Embryonic facial prominence (tissue), 1 donor: ENCODE measurements at regions not wholly inside any gene's neighbourhood (a gene's known extent, or its start where the extent isn't known, plus 50 kb on each side); places are given as distances from the start of the nearest gene placed in this dataset.
"Not testable (repeated sequence)": the region's sequence is repeated elsewhere in the genome, so short reads cannot be mapped to it uniquely, and the experiment has no call there.

Source experiments
- DNase-seq: peaks from one replicate; pipeline ENCODE4 v3.0.0-alpha.2; 2016; ENCODE audit errors: extremely low spot score

DNA sequence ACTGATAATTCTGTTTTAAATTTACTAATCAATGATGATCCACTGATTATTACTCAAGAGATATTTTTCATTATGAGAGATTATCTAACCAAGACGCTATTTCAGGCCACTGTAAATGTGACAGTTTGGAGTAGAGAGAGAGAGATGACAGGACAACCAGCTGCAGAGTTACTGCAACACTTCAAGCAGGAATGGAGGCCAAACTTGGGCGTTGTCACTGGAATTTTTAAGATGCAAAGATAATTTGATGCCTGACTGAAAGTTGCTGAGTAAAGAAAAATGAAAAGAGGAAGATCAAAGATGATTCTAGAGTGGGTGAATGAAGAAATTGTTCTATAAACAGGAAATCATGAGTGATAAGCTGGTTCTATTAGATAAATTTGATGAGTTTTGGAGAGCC lies 1302.1 kb upstream of the TMEFF2 start:
- DNase-seq, result no peak

DNA sequence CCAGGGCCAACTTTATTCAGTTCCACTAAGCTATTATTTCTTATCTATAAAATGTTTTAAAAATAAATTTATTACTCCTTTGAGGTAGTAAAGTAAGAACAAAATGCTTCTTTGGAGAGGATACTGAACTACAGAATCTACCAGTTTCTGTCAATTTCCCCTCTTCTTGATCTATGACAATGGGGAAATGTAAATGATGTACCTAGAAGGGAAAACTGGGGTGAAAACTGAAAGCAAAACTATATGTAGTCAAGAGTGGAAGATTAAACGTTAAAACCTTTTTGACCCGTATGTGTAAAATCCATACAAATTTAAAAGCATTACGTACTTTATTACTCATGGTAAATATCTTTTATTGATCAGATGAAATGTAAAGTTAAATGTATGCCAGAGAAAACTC lies 1287.8 kb upstream of the TMEFF2 start:
- no peak for DNase-seq

DNA sequence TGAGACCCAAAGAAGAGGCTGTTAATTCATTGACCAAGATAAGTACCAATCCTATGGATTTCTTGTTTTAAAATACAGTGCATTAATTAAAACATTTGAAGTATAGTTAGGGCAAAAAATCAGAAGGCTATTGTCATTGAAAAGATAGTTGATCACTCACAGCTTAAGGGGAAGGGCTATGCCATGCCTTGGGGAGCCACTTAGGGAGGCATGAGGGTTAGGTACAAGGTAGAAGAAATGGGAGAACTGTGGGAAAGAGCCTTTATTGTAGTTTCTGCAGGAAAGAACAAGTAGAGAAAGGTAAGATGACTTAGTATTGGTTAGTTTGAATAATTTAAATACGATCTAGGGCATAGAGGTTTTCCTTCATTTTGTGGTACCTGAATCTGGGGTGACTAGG lies 1285.5 kb upstream of the TMEFF2 start:
- no peak for DNase-seq

DNA sequence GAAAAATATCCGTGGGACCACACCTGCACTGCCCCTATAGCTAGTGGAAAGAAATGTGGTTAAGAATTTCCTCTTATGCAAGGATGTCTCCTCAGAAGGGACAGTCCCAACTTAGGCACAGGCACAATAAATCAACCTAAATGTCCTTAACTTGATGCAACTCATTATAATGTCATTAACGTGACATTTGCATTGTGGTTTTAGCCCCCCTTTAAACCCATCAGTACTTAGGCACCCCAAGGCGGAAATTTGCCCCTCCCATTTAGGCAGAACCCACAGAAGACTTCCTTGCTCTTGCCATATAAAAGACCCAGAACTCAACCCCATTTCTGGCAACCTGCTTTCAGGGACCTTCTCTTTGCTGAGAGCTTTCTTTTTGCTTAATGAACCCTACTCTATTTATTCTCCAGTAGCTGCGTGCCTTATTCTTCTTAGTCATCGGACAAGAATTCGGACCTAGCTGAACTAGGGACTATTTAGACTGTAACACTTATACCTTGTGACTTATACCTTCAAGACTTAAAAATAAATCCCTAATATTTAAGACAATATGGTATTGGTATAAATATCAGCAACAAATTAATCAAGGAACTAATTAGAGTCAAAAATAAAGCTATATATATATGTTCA lies 1281.6 kb upstream of the TMEFF2 start:
- DNase-seq, result no peak

DNA sequence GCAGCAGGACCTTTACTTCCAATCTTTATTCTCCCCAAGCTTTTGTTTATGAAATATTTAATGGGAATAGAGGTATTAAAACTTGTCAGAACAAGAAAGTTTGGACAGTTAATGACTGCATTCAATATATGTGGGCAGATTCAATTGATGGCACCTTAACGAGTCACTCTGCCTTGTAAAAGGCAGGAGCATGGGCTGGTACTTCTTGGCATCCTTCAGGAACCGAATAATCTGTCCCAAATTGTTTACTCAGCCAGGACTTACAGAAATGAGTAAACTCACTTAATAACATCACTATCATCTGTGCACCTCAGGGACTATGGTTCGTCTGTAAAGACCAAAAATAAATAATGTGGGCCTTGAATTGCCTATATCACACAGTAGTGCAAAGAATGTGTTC lies 1280.3 kb upstream of the TMEFF2 start:
- no peak for DNase-seq

DNA sequence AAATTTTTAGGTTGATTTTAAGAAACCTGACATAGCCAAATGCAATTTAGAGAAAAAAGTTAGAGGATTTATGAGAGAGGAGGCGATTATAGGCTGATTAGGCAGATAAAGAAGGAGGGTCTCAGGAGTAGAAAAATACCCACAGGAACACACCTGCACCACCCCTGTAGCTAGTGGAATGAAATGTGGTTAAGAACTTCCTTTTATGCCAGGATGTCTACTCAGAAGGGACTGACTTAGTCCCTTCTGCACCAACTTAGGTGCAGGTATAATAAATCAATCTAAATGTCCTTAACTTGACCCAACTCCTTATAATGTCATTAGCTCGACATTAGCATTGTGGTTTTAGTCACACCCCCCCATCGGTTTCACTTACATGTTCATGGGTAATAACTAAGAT lies 1274.5 kb upstream of the TMEFF2 start:
- no peak for DNase-seq

DNA sequence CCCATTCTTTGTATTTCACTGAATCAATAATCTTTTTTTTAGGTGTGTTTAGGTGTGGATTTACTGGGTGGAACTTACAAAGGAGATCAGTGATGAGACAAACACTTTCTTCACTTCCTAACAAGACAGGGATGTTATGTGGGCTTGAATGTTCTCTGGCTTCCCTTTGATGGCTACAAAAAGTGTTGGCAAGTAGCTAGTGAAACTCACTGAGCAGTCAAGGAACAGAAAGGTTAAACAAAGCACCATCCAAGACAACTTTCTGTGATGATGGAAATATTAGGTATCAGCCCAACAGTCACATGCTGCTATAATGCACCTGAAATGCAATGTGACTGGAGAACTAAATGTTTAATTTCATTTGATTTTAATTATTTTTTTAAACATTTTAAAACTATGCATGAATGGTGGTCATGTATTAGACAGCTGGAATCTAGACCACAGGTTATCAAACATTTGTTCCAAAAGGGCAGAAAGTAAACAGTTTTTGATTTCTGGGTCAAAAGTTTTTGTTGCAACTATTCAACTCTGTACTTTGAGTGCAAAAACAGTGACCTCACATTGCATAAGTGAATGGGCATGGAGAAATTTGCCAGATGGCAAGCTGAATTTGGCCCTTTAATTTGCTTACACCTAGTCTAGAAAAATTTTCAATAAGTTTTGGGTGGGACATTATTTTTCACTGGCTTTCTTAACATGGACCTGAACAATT lies 1272.7 kb upstream of the TMEFF2 start:
- no peak for DNase-seq

DNA sequence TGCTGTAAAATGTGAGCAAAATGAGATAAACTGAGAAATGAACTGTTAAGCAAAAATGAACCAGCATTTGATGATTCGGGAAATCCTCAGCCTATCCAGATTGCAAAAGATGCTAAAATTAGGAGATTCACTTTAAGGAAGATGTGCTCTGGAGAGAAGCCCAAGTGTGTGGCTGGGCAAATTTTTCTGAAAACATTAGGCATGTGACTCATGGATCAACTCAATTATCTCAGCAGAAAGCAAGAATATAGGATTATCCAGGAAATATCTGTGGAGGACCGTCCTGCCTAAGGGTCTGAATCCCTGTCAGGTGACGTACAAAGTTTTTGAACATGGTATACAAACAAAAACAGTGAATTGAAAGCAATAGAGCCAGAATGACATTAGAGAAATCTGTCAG lies 1268.3 kb upstream of the TMEFF2 start:
- DNase-seq, result no peak

DNA sequence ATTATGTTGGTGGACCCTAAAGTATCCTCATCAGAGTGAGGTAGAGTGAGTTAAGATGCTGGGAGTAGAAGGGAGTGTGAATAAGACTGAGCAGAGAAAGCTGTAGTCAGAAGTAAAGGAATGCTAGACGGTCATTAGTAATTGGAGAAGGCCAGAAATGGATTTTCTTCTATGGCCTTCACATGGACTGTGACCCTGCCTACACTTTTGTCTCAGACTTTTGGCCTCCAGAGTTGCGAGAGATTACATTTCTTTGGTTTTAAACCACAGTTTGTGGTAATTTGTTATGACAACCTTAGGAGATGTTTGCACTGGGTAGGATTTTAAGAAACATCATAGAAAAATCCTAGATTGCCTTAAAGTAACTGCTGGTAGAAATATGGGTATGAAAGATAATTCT lies 1267.7 kb upstream of the TMEFF2 start:
- DNase-seq, result no peak

DNA sequence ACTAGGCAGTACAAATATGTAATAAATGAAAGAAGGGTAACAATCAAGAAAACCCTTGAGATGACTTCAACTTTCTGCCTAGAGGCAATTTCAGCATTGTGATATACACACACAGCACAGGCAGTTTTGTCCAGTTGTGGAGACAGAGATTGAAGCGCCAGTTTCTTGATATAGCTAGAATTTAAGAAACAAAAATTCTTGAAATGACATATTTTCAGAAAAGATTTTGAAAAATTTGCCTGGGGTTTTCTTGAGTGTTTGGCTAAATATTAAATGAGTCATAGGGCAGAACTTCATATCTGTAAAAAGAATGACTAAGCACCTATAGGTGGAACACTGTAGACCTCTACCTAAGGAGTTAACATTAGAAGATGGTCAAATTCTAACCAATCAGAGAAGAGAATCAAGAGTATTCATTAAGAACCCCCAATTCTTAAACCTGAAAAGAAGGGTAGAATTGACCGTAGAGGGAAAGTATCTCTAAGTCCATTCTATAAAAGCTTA lies 1266.8 kb upstream of the TMEFF2 start:
- no peak for DNase-seq

DNA sequence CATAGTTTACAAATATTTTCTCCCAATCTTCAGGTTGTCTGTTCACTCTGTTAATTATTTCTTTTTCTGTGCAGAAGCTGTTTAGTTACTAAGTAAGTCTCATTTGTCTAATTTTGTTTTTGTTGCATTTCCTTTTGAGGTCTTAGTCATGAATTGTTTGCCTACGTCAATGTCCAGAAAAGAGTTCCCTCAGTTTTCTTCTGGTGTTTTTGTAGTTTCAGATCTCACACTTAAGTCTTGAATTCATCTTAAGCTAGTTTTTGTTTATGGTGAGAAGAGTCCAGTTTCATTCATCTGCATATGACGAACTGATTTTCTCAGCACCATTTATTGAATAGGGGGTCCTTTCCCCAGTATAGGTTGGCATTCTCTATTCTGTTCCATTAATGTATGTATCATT lies 1252.2 kb upstream of the TMEFF2 start:
- no peak for DNase-seq

DNA sequence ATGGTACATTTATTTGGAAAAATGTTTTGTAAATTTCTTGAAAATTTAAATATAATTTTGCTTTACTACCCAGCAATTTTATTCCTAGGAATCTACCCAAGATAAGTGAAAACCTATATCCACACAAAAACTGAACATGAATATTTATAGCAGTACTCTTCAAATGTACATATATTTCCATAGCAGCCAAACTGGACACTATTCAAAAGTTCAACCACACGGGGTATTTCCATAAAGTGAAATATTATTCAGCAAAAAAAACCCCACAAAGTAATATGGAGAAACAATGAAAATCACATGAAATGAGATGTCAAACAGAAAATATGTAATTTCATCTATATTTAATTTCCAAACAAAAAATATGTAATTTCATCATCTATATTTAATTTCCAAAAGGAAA lies 1247.6 kb upstream of the TMEFF2 start:
- no peak for DNase-seq

DNA sequence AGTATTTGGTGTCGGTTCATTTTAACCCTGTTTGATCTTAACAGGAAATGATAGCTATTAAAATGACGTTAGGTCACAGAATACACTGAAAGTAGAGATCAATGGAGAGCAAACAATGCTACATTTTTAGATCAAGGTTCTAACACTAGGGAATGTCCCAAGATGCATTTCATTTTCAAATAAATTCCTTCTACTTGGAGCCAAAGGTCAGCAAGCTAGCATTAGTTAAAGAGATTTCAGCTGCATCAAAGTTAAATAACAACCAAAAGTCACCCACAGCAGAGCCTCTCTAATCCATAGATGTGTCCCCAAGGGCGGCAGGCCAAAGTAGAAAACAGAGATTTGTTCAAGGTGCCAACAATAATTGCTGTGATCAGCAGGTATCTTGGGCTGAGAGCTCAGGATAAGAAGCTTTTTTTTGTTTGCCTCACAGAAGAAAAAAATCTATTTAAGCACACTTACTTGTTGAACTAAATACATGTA lies 1233.6 kb upstream of the TMEFF2 start:
- DNase-seq, result no peak

DNA sequence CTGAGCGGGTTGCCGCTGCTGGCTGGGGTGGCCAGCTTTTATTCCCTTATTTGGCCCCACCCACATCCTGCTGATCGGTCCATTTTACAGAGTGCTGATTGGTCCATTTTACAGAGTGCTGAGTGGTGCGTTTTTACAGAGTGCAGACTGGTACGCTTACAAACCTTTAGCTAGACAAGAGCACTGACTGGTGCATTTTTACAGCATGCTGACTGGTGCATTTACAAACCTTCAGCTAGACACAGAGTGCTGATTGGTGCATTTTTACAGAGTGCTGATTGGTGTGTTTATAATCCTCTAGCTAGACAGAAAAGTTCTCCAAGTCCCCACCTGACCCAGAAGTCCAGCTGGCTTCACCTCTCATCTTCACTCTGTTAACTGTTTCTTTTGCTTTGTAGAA lies 1217.6 kb upstream of the TMEFF2 start:
- DNase-seq, result not testable (repeated sequence)

DNA sequence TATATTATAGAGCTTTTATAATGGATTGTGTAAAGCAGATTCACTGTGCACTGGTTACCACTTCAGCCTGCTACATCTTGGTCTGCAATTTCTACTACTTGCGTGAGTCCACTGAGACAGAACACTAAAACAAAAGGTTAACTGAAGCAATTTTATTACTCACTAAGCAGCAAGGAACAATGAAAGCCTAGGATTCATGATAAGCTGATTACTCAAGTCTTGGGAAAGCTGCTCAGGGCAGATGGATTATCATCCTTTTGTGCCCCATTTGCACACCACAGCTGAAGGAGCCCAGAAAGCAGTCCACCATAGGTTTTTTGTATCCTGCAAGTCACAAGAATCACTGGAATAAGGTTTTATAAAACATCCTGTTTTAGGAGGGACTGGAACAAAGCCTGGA lies 1215.2 kb upstream of the TMEFF2 start:
- no peak for DNase-seq

DNA sequence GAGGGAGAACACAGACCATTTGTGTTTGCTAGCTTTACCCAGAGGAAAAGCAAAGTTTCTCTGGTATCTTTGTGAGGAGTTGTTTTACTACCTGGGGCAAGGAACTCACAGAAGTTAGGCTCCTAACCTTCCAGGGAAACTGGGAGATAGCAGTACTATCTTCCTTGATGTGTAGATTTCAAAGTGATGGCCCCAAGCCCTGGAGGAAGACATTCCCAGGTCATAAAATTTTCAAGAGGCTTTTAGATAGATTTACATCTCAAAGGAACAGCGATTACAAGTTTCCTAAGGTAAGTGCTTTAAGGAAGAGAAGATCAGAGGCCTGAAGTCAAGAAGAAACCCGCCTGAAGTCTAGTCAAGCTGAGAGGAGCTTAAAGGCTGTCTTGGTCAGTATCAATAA lies 1187.8 kb upstream of the TMEFF2 start:
- no peak for DNase-seq

DNA sequence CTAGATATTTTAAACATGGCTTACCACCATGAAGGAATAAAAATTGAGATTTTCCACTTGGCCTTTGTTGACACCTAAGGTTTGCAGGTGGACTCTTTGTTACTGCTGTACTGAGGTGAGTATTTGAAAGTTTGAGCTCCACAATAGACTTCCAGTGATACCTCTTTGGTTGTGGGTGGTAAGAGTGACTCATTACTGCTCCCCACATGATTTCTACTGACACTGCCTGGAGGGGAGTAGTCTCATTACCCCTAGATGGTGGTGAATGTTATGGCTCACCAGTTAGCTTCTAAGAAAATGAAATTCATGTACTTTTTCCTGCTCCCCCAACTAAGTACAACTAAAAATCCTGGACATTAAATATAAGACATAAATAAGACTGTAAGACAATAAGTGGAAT lies 1183.1 kb upstream of the TMEFF2 start:
- no peak for DNase-seq

DNA sequence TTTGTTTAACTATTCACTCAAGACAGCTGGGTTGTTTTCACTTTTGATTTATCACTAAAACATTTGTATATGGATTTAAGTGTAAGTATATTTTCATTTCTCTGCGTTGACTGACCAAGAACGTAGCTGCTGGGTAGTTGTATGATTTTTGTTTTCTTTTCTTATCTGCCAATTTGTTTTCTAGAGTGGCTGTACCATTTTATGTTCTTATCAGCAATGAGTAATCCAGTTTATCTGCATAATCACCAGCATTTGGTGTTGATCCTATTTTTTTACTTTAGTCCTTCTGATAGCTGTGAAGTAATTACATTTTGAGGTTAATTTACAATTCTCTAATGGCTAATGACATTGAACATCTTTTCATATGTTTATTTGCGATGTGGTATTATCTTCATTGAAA lies 1178.4 kb upstream of the TMEFF2 start:
- no peak for DNase-seq

DNA sequence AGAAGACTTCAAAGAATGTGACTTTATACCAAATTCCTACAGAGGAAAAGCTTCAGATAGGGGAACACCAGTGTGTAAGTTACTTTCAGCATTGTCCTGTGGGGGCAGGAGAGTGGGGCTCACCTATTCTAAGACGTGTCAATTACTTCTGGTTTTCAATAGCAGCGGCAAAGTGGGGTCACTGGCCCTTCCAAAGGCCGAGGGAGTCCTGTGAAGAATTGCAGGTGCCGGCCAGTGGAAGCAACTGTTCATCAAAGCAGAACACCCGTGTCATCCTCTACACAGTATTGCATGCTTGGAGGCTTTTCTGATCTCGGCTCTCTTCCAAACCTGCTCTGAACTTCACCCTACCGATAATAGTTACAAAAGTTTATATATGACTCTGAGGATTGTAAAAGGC lies 1176.5 kb upstream of the TMEFF2 start:
- no peak for DNase-seq

DNA sequence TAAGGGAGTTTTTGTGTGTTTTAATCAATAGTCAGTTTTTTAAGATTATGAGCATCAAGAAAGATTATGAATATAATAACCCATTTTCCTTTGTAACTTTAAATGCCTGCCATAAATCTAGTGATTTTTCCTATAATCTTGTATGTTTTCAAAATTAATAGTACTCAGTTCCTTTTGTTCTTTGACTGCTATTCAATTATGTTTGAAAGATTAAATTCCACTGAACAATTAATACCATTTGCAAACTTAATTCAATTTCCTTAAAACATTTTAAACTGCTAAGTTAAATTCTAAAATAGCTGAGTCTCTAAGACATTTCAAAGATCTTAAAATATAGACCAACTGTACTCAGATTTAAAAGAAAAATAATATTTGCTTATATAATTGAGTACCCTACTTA lies 1173.9 kb upstream of the TMEFF2 start:
- no peak for DNase-seq

DNA sequence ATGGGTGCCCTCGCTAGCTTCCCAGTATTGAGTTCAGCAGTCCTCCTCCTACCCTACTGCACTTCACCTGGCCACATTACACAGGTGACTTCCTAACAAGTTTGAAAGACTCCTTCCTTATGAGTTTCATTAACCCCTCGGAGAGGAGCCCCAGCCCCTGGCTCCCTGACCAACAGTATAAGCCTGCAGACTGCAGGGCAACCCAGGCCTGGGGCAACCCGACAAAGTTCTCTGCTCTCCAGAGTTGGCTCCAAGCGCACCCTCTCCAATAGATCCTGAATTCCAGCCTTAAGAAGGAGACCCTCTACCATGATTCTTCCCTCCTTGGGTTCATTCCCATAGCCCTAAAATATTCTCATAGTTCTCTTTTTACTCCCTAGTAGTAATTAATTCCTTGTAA lies 1162.8 kb upstream of the TMEFF2 start:
- DNase-seq, result no peak

DNA sequence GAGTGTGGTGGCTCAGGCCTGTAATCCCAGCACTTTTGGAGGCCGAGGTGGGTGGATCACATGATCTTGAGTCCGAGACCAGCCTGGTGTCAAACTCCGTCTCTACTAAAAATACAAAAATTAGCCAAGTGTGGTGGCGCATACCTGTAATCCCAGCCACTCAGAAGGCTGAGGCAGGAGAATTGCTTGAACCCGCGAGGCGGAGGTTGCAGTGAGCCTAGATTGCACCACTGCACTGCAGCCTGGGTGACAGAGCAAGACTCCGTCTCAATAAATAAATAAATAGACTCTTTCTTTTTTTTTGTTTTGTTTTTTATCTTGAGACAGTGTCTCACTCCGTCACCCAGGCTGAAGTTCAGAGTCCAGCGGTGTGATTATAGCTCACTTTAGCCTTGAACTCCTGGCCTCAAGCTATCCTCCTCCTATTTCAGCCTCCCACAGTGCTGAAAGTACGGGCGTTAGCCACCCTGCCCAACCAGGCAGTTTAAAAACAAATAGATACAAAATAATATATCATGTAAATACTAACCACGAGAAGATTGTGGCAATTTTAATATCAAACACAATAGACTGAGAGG lies 1158.0 kb upstream of the TMEFF2 start:
- DNase-seq, result not testable (repeated sequence)

DNA sequence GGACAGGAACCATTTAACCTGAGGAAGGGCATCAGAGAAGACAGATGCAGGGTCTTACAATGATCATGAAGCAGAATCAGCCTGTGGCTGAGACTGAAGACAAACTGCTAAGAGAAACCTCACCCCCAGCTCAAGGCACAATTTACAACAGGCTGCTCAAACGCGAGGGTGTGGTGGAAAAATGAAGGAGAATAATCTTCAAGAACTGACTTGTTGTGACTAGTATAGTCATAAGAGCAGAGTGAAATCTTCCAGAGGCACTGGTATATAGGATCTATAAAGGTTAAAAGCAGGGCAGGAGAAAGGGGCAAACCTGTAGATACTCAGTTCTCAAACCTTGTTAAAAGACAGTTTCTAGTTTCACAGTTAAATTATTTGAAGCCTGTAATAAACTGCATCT lies 1155.8 kb upstream of the TMEFF2 start:
- no peak for DNase-seq
